ENCODE measurements at regions not wholly inside any gene's neighbourhood (a gene's known extent, or its start where the extent isn't known, plus 50 kb on each side); places are given as distances from the start of the nearest gene placed in this dataset.

DNA sequence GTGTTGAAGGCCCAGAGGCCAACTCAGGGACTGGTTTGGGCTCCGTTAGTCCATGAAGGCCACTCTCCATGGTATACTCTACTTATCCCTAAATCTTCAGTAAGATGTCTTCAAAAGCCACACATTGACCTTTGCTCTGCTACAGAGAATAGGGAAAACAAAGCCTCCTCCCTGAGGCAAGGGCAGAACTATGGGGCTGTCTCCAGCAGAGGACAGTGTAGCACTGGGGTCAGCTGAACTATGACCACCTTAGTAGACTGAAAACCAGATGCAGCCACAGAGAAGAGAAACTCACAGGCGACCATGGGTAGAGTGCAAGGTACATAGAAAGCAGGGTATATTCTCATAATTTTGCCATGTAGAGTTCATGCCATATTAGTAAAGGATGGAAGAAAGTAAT is 587.4 kb downstream of the LMO7 start:
- TF ChIP-seq CTCF (conservative IDR thresholded peaks at IDR 0.05; ENCODE audit: low read depth, low read length) (no peak), EZH2 (IDR thresholded peaks at IDR 0.05; ENCODE audit: borderline replicate concordance, low read depth, low read length, poor library complexity, severe bottlenecking) (no peak)

Measured in A673 (cell line).